GM23338 (cell line): ENCODE measurements at regions not wholly inside any gene's neighbourhood (a gene's known extent, or its start where the extent isn't known, plus 50 kb on each side); places are given as distances from the start of the nearest gene placed in this dataset.

Source experiments
- ATAC-seq: fragments of 200-7000 bp; cut with Tn5 transposase; 3 replicates; pipeline ENCODE4 v1.9.1; 2020
- DNase-seq: peaks from one replicate; pipeline ENCODE4 v3.0.0-alpha.2; 2015; ENCODE audit warnings: low spot score
- H2AFZ ChIP-seq: fragments of 200-600 bp; sonication (generic); 2 replicates; pipeline ENCODE4 v1.8.0; 2016; ENCODE audit warnings: antibody characterized with exemption, mild to moderate bottlenecking, moderate library complexity
- H3F3A ChIP-seq: fragments of 200-600 bp; sonication (generic); replicated peaks from 2 replicates; pipeline ENCODE4 v1.8.0; 2017; ENCODE audit warnings: antibody characterized with exemption, mixed run types, low read depth
- H3K27ac ChIP-seq: fragments of 200-600 bp; sonication (generic); 2 replicates; pipeline ENCODE4 v1.6.1; 2016; ENCODE audit warnings: low read depth
- H3K27me3 ChIP-seq: fragments of 200-600 bp; sonication (generic); 2 replicates; pipeline ENCODE4 v1.8.0; 2016; ENCODE audit warnings: mild to moderate bottlenecking, mixed run types, moderate library complexity; ENCODE audit not compliant: insufficient read depth
- H3K36me3 ChIP-seq: fragments of 200-600 bp; sonication (generic); 2 replicates; pipeline ENCODE4 v1.8.0; 2016; ENCODE audit warnings: mild to moderate bottlenecking; ENCODE audit not compliant: insufficient read depth
- H3K4me1 ChIP-seq: fragments of 200-600 bp; sonication (generic); 2 replicates; pipeline ENCODE4 v1.8.0; 2016; ENCODE audit warnings: mild to moderate bottlenecking, moderate library complexity; ENCODE audit not compliant: insufficient read depth
- H3K4me2 ChIP-seq: fragments of 200-600 bp; sonication (generic); 2 replicates; pipeline ENCODE4 v1.7.1; 2017; ENCODE audit warnings: mixed run types
- H3K4me3 ChIP-seq: fragments of 200-600 bp; sonication (generic); 2 replicates; pipeline ENCODE4 v1.6.1; 2016; ENCODE audit warnings: mixed run types
- H3K79me2 ChIP-seq: fragments of 200-600 bp; sonication (generic); replicated peaks from 2 replicates; pipeline ENCODE4 v1.8.0; 2017; ENCODE audit warnings: mild to moderate bottlenecking; ENCODE audit not compliant: insufficient read depth
- H3K9me2 ChIP-seq: fragments of 200-600 bp; sonication (generic); 2 replicates; pipeline ENCODE4 v1.8.0; 2017; ENCODE audit not compliant: insufficient read depth
- H4K20me1 ChIP-seq: fragments of 200-600 bp; sonication (generic); replicated peaks from 2 replicates; pipeline ENCODE4 v1.8.0; 2017; ENCODE audit warnings: mild to moderate bottlenecking; ENCODE audit not compliant: insufficient read depth
- H3K27ac Mint-ChIP-seq: 2 replicates; pipeline ENCODE4 v1.8.0; 2020; ENCODE audit warnings: inconsistent platforms, mild to moderate bottlenecking, moderate library complexity, mixed read lengths
- H3K27me3 Mint-ChIP-seq: 3 replicates; pipeline ENCODE4 v1.8.0; 2022; ENCODE audit warnings: low read depth, mild to moderate bottlenecking, moderate library complexity, mixed read lengths, inconsistent platforms; ENCODE audit not compliant: insufficient read depth, poor library complexity
- H3K36me3 Mint-ChIP-seq: 3 replicates; pipeline ENCODE4 v1.8.0; 2021; ENCODE audit warnings: low read depth, mild to moderate bottlenecking, inconsistent platforms, moderate library complexity, mixed read lengths
- H3K4me1 Mint-ChIP-seq: 3 replicates; pipeline ENCODE4 v1.8.0; 2020; ENCODE audit warnings: mild to moderate bottlenecking, inconsistent platforms, mixed read lengths
- H3K4me3 Mint-ChIP-seq: 3 replicates; pipeline ENCODE4 v1.8.0; 2021; ENCODE audit warnings: moderate library complexity, mild to moderate bottlenecking, inconsistent platforms, mixed read lengths
- H3K9me3 Mint-ChIP-seq: 3 replicates; pipeline ENCODE4 v1.8.0; 2020; ENCODE audit warnings: moderate library complexity, mild to moderate bottlenecking, inconsistent platforms, mixed read lengths
- CREB1 ChIP-seq: fragments of 250-450 bp; sonication (Bioruptor Pico); IDR thresholded peaks from 2 replicates; pipeline ENCODE4 v1.5.0; 2020; ENCODE audit warnings: low read depth, mild to moderate bottlenecking, moderate library complexity
- ETS1 ChIP-seq: IDR thresholded peaks from 2 replicates; pipeline ENCODE4 v1.6.1; 2016; ENCODE audit warnings: antibody characterized with exemption
- EZH2phosphoT487 ChIP-seq: fragments of 200-600 bp; sonication (generic); IDR thresholded peaks from one replicate; pipeline ENCODE4 v1.8.1; 2018; ENCODE audit warnings: antibody characterized with exemption; ENCODE audit not compliant: unreplicated experiment
- NANOG ChIP-seq: IDR thresholded peaks from 2 replicates; pipeline ENCODE4 v1.6.1; 2016; ENCODE audit warnings: antibody characterized with exemption, borderline replicate concordance
- POLR2AphosphoS5 ChIP-seq: IDR thresholded peaks from 2 replicates; pipeline ENCODE4 v1.6.1; 2016; ENCODE audit warnings: antibody characterized with exemption, low read depth
- STAT1 ChIP-seq: IDR thresholded peaks from one replicate; pipeline ENCODE4 v1.6.1; 2016; ENCODE audit warnings: antibody characterized with exemption; ENCODE audit not compliant: unreplicated experiment
- ZNF331 ChIP-seq: fragments of 250-450 bp; sonication (Bioruptor Pico); IDR thresholded peaks from 2 replicates; pipeline ENCODE4 v1.5.0; 2020; ENCODE audit warnings: low read depth, mild to moderate bottlenecking, moderate library complexity
- TF ChIP-seq, protein P1 (sequence below): fragments of 250-450 bp; sonication (Bioruptor Pico); IDR thresholded peaks from 2 replicates; pipeline ENCODE4 v1.5.0; 2020; ENCODE audit warnings: mild to moderate bottlenecking, moderate library complexity

GRCh38 chr18:22471546-22472131 lies 53.9 kb upstream of the CTAGE1 start (continued):
- TF ChIP-seq, protein P1, sequence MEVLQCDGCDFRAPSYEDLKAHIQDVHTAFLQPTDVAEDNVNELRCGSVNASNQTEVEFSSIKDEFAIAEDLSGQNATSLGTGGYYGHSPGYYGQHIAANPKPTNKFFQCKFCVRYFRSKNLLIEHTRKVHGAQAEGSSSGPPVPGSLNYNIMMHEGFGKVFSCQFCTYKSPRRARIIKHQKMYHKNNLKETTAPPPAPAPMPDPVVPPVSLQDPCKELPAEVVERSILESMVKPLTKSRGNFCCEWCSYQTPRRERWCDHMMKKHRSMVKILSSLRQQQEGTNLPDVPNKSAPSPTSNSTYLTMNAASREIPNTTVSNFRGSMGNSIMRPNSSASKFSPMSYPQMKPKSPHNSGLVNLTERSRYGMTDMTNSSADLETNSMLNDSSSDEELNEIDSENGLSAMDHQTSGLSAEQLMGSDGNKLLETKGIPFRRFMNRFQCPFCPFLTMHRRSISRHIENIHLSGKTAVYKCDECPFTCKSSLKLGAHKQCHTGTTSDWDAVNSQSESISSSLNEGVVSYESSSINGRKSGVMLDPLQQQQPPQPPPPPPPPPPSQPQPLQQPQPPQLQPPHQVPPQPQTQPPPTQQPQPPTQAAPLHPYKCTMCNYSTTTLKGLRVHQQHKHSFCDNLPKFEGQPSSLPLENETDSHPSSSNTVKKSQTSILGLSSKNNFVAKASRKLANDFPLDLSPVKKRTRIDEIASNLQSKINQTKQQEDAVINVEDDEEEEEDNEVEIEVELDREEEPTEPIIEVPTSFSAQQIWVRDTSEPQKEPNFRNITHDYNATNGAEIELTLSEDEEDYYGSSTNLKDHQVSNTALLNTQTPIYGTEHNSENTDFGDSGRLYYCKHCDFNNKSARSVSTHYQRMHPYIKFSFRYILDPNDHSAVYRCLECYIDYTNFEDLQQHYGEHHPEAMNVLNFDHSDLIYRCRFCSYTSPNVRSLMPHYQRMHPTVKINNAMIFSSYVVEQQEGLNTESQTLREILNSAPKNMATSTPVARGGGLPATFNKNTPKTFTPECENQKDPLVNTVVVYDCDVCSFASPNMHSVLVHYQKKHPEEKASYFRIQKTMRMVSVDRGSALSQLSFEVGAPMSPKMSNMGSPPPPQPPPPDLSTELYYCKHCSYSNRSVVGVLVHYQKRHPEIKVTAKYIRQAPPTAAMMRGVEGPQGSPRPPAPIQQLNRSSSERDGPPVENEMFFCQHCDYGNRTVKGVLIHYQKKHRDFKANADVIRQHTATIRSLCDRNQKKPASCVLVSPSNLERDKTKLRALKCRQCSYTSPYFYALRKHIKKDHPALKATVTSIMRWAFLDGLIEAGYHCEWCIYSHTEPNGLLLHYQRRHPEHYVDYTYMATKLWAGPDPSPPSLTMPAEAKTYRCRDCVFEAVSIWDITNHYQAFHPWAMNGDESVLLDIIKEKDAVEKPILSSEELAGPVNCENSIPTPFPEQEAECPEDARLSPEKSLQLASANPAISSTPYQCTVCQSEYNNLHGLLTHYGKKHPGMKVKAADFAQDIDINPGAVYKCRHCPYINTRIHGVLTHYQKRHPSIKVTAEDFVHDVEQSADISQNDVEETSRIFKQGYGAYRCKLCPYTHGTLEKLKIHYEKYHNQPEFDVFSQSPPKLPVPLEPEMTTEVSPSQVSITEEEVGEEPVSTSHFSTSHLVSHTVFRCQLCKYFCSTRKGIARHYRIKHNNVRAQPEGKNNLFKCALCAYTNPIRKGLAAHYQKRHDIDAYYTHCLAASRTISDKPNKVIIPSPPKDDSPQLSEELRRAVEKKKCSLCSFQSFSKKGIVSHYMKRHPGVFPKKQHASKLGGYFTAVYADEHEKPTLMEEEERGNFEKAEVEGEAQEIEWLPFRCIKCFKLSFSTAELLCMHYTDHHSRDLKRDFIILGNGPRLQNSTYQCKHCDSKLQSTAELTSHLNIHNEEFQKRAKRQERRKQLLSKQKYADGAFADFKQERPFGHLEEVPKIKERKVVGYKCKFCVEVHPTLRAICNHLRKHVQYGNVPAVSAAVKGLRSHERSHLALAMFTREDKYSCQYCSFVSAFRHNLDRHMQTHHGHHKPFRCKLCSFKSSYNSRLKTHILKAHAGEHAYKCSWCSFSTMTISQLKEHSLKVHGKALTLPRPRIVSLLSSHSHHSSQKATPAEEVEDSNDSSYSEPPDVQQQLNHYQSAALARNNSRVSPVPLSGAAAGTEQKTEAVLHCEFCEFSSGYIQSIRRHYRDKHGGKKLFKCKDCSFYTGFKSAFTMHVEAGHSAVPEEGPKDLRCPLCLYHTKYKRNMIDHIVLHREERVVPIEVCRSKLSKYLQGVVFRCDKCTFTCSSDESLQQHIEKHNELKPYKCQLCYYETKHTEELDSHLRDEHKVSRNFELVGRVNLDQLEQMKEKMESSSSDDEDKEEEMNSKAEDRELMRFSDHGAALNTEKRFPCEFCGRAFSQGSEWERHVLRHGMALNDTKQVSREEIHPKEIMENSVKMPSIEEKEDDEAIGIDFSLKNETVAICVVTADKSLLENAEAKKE (CRISPR knock-in tag) = no peak
- TF ChIP-seq NANOG = no peak
- TF ChIP-seq EZH2phosphoT487 = no peak

DNA sequence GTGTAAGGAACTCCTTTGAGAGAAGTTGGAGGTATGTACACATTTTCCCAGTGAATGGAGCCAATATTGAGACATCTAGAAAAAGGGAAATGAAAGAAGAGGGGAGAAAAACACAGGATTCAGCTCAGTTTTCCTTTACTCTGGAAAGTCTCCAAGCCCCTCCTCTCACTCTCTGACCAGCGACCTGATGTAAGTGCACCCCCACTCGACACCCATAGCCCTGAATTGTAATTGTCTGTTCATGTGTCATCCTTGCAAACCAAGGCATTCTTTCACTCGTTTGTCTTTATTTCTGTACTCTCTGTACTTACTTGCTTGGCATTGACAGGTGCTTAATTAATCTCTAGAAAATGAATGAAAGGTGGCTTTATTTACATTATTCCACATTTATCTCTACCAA lies 55.7 kb upstream of the CTAGE1 start:
- Histone ChIP-seq H4K20me1 (no peaks in the 10 kb centered on the region), H3K4me3 (no peak overlapping the region), H3K4me1 (peaks cover 23% of the 10 kb centered on the region), H3K27me3 (no peaks in the 10 kb centered on the region), H3F3A (no peaks in the 10 kb centered on the region), H3K36me3 (no peaks in the 10 kb centered on the region), H3K79me2 (no peaks in the 10 kb centered on the region), H2AFZ (no peak overlapping the region), H3K9me2 (0 out of 2 replicates have a peak, but pooled peaks cover 11% of the 10 kb centered on the region), H3K27ac (no peak overlapping the region), H3K4me2 (no peak overlapping the region)
- Mint-ChIP-seq H3K36me3 (no peaks in the 10 kb centered on the region), H3K9me3 (no peaks in the 10 kb centered on the region), H3K27me3 (peaks cover 6% of the 10 kb centered on the region), H3K4me3 (no peak overlapping the region), H3K4me1 (peaks cover 19% of the 10 kb centered on the region), H3K27ac (no peak overlapping the region)
- no peak for ATAC-seq
- DNase-seq = no peak
- TF ChIP-seq ETS1 (no peak), ZNF331 (CRISPR knock-in tag) (no peak), CREB1 (no peak), POLR2AphosphoS5 (no peak), STAT1 (no peak)
- TF ChIP-seq, protein P1 (CRISPR knock-in tag) = no peak
